HG02588 (cell line): ENCODE measurements at regions not wholly inside any gene's neighbourhood (a gene's known extent, or its start where the extent isn't known, plus 50 kb on each side); places are given as distances from the start of the nearest gene placed in this dataset.

ENCODE experiments used
- ATAC-seq: cut with Tn5 transposase; IDR thresholded peaks from one replicate; pipeline ENCODE4 v1.9.1; 2021; ENCODE audit warnings: mild to moderate bottlenecking, moderate library complexity; ENCODE audit not compliant: unreplicated experiment

GRCh38 chr6:21844120-21844917, 250.8 kb downstream of the SOX4 start:
- no peak for ATAC-seq

DNA sequence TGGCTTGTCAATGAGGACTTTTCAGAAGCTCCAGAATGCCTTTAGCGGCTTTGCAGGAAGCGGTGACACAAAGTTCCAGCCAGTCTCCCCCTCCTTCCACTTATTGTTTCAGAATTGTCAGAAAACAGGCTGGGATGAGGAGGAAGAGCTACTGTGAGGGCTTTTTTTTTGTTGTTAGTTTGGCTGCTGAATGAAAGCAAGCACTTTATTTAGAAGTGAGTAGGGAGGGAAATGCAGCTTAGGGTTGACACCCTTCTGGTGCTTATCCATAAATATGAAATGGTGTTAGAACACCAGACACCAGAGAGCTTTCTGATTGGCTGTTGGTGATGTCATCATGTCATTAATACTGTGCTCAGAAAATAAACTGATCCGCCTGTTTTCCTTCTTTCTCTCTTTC, 251.5 kb downstream of the SOX4 start:
- no peak for ATAC-seq

- ATAC-seq, result no peak
Observed at GRCh38 chr6:21845439-21846140, 252.0 kb downstream of the SOX4 start.

DNA sequence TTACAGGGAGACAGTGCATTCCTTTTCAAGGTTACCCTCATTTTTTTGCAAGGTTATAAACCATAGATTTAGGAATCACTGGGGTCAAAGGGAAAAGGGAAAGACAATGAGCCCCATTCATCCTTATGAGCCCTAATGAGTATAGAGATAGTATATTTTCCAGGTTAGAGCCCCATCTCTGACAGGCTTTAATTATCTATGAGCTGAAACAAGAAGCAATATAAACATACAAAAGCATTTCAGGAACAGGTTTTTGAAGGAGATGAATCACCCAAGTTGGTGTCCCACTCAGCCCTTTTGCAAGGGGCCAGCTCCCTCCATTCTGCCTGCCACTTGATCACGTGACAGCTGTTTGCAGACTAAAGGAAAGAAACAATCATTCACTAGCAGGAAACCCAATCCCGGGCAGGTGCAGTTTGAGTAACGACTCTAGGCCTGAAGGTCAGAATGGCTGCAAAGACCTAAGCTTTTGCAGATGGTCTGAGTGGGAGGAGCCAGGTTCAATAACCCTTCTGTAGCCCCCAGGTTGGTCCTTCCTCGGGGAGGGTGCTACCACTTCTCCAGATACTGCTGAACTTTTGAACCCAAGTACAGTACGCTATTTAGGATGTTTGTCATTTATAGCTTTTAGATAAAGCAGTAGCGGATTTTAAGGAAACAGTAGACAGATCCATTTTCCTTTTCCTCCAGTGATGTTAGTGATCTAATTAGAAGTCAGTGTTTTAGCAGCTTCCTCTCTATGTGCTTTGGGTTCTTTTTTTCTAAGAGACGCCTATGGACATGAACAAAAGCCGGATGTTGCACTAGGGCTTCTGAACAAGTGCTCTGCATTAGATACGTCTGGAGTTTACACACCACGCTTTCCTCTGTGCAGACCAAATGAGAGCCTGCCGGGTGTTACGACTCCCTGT, 253.2 kb downstream of the SOX4 start:
- peak; percentile 57 for ATAC-seq

DNA sequence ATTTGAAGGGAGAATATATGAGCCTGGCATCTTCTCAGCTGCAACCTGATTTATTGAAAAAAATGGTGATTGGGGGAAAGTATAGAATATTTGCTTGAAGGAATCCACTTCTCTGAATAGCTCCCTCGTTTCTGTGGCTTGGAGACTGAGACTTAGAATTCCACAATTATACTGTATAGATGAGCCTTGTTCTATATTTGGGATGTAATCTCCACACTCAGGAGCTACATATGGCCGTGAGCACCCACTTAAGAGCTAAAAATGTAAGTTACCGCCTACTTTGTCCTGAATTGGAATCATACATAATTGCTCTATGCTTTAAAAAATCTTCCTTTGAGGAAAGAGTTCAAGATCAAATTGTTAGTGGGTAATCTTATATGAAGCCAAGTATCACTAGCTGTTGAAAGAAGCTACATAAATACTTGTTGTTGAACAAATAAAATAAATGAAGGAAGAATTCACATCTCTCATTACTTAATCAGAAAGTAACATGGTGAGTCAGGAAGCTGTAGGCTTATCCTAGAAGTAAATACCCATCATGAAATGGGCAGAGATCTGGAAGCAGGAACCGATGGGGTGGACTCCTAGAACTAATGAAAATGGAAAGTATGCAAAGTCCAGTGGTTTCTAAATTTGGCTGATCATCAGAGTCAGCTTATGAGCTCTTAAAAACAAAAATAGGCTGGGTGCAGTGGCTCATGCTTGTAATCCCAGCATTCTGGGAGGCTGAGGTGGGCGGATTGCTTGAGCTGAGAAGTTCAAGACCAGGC, 254.3 kb downstream of the SOX4 start:
- no peak for ATAC-seq

- ATAC-seq, result no peak
Observed at GRCh38 chr6:21850691-21851090, 257.1 kb downstream of the SOX4 start.

DNA sequence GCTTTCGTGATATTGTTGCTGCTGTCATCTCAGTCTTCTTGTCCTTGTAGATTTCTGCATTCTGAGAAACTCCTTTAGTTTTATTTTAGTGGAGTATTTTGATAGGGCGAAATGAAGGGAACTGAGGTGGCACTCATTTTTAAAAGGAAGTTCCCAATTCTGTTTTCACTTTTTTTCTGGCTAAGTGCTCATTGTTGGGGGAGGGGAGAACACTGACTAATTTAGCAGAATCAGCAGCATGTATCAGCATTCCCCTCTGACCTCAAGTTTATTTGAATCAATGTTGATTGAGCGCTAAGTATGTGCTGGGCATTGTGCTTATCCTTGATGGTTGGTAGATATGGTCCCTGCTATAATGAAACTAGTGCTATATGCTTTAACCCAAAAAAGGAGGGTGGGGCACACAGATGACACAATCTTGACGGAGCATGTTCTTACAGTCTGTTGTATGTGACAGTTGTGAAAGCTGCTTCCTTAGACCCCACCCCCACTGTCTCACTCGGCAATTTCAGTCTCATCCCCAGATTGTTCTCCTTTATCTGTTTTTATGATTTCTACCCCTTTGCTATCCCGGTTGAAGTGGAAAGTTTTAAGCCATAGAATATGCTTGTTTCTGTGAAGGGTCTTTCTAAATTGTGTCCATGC, 262.4 kb downstream of the SOX4 start:
- ATAC-seq, result no peak

GRCh38 chr6:21856456-21856825, 262.9 kb downstream of the SOX4 start:
- ATAC-seq, result no peak

DNA sequence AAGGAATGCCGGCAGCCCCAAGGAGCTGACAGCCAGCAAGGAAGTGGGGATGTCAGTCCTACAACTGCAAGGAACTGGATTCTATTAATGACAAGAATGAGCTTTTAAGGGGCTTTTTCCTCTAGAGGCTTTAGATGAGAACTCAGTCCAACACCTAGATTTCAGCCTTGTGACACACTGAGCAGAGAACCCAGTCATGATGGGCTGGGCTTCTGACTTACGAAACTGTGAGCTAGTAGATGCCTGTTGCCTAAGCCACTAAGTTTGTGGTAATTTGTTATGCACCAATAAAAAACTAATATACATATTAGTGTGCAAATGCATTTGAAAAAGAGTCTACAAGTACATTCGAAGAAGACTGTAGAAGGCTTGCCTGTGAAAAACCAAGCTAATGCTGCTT, 263.3 kb downstream of the SOX4 start:
- ATAC-seq, result no peak

DNA sequence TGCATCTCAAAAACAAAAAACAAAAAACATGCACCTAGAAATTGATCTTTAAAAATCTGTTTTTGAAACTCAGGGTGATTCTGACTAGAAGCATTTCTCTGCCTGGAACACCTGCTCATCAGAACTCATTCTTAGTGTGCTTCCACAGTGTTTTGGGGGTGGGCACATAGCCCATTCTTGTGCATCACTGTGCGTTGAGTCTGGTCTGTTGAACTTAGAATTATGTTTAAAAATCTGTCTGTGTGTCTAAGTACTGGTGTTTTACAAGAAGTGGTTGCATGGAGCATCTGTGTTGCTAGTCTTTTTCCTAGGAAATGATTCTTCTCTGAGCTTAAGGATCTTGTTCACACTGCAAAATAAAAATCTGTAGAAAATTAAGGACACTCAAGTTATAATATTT, 264.5 kb downstream of the SOX4 start:
- no peak for ATAC-seq

DNA sequence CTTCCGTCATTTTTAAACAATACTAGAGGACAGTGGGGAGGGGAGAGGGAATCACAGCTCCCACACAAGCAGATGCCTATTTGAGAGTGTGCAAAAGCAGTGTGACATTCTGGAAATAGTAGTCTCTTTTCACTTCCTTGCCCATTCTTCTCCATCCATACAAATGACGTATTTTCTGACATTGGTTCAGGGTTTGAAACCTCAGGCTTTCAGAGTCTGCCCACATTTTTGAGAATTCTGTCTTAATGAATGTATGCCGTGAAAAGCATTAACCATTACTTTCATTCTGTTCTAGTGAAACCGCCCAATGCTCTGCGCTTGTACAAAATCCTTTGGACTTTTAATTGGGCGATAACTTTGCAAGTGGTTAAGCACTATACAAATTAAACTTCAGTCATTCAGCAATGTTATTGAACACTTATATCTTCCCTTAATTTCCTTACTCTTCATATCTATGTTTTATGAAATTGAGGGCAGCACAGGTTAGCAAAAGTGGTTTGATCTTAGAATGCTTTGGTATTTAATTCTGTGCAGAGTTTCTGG, 265.7 kb downstream of the SOX4 start:
- ATAC-seq, result no peak

DNA sequence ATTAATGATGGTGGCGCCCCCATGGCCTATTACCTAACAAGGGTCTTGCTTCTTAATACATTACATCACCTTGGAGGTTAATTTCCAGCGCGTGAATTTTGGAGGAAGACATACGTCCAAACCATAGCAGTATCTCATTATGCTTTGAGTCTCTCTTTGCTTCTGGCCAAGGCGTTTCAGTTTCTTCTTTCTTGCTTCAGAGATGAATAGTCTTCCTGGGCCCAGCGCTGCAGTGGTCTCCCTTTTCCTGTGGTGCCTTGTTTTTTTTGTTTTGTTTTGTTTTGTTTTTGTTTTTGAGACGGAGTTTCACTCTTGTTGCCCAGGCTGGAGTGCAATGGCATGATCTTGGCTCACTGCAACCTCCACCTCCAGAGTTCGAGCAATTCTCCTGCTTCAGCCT, 268.4 kb downstream of the SOX4 start:
- no peak for ATAC-seq

GRCh38 chr6:21864206-21864605, 270.7 kb downstream of the SOX4 start:
- no peak for ATAC-seq

DNA sequence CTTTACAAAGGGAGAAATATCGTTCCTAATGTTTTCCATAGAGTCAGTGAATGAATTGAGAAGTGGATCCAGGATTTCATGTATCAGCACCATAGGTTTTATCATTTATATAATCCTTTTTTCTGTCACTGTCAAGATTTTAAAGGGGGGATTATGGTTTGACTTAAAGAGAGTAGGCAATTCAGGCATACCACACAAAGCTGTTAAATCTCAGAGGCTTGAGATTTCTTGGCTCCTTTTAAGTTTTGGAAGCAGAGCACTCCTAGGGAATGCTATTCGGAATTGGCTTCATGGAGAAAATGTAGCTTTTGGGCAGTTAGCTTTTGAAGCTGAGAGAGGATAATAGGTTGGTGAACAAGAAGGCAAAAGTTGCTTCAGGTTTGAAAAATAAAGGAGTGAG, 274.7 kb downstream of the SOX4 start:
- ATAC-seq, result no peak

- no peak for ATAC-seq
Observed at GRCh38 chr6:21869085-21869771, 275.7 kb downstream of the SOX4 start.

- no peak for ATAC-seq
Observed at GRCh38 chr6:21870076-21870730, 276.7 kb downstream of the SOX4 start.

GRCh38 chr6:21871831-21872230, 278.3 kb downstream of the SOX4 start:
- ATAC-seq, result no peak

DNA sequence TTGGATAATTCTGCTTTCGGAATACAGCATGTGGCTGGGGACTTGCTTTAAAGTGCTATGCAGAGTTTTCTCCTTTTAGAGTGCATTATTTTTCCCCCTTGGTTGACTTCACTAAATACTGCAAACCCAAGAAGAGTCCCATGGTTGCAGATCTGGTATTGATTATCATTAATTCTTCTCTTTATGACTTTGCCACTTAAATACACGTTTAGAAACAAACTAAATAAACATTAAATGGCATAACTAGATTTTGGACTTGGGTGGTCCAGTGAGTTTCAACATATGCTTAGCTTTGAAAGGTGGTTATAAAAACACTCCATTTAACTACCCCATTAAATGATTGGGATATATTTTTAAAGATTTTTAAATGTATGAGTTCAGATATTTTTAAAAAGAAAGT, 279.2 kb downstream of the SOX4 start:
- ATAC-seq, result no peak

DNA sequence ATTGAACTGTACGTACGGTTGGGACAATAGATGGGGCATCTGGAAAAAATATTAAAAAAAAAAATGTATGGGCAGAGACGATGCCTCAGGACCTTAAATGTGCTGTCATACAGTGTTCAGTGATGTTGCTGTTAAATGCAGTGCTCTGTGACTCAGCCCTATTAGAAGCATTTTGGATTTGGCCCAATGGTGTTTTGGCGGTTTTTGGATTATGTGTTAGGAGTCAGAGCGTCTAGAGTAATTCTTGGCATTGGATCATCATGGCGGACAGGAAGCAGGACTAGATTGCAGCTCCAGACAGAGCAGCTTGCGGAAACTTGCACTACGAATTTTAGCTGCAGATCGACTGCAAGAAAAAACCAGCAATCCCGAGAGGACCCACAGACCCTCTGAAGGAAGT, 280.0 kb downstream of the SOX4 start:
- no peak for ATAC-seq
